Fibroblast of lung (primary cell): ENCODE measurements at regions not wholly inside any gene's neighbourhood (a gene's known extent, or its start where the extent isn't known, plus 50 kb on each side); places are given as distances from the start of the nearest gene placed in this dataset.

Experiments used
- DNase-seq, 2 donors: peaks; one replicate each; pipeline versions ENCODE4 v3.0.0 to v3.0.0-alpha.2; 2010; ENCODE audit warnings: low read depth in 2 of 2
- H2AFZ ChIP-seq: 2 replicates; pipeline ENCODE4 v1.5.1; 2012; ENCODE audit warnings: low read length, control low read depth, inconsistent platforms
- H3K27ac ChIP-seq: 2 replicates; pipeline ENCODE4 v1.5.1; 2011; ENCODE audit warnings: low read length, control low read depth; ENCODE audit not compliant: insufficient read depth
- H3K27me3 ChIP-seq: 2 replicates; pipeline ENCODE4 v1.5.1; 2011; ENCODE audit warnings: mild to moderate bottlenecking, low read length; ENCODE audit not compliant: control insufficient read depth, insufficient read depth
- H3K36me3 ChIP-seq: 2 replicates; pipeline ENCODE4 v1.5.1; 2011; ENCODE audit warnings: low read length; ENCODE audit not compliant: control insufficient read depth, insufficient read depth
- H3K4me1 ChIP-seq: 2 replicates; pipeline ENCODE4 v1.5.1; 2011; ENCODE audit warnings: low read length; ENCODE audit not compliant: control insufficient read depth, insufficient read depth; ENCODE audit errors: extremely low read depth
- H3K4me2 ChIP-seq: 2 replicates; pipeline ENCODE4 v1.5.1; 2011; ENCODE audit warnings: low read length, control low read depth; ENCODE audit not compliant: insufficient read depth; ENCODE audit errors: extremely low read depth
- H3K4me3 ChIP-seq, 4 experiments: fragments of 200-600 bp in 1 of 4; sonication (generic) in 1 of 4; replicated peaks in 1 of 4; 2 replicates each; pipeline ENCODE4 v1.5.1; 2011 to 2016; ENCODE audit warnings: low read length in 4 of 4, low read depth in 3 of 4, mild to moderate bottlenecking in 3 of 4, control low read depth in 2 of 4, inconsistent platforms in 1 of 4, mixed read lengths in 1 of 4; ENCODE audit not compliant: insufficient read depth in 1 of 4; ENCODE audit errors: control extremely low read depth in 1 of 4
- H3K79me2 ChIP-seq: 2 replicates; pipeline ENCODE4 v1.5.1; 2012; ENCODE audit warnings: mild to moderate bottlenecking, low read length, inconsistent platforms; ENCODE audit not compliant: control insufficient read depth, insufficient read depth
- H3K9ac ChIP-seq: 2 replicates; pipeline ENCODE4 v1.5.1; 2011; ENCODE audit warnings: mild to moderate bottlenecking, low read length, control low read depth; ENCODE audit not compliant: insufficient read depth
- H3K9me3 ChIP-seq: 2 replicates; pipeline ENCODE4 v1.5.1; 2012; ENCODE audit warnings: low read depth, low read length; ENCODE audit not compliant: control insufficient read depth, insufficient read depth
- H4K20me1 ChIP-seq: 2 replicates; pipeline ENCODE4 v1.5.1; 2011; ENCODE audit warnings: low read length; ENCODE audit not compliant: control insufficient read depth, insufficient read depth; ENCODE audit errors: extremely low read depth
- EZH2 ChIP-seq: IDR thresholded peaks from 2 replicates; pipeline ENCODE4 v1.5.1; 2012; ENCODE audit warnings: low read length, control low read depth, mild to moderate bottlenecking; ENCODE audit errors: missing control alignments
- TF ChIP-seq, protein P1 (sequence below), 2 donors: IDR thresholded peaks in 1 of 2; conservative IDR thresholded peaks in 1 of 2; 1 replicate in 1 of 2; 2 replicates in 1 of 2; pipeline ENCODE4 v1.5.1; 2011 to 2012; ENCODE audit warnings: low read length in 2 of 2, control low read depth in 1 of 2, inconsistent platforms in 1 of 2, low read depth in 1 of 2, mild to moderate bottlenecking in 1 of 2

DNA sequence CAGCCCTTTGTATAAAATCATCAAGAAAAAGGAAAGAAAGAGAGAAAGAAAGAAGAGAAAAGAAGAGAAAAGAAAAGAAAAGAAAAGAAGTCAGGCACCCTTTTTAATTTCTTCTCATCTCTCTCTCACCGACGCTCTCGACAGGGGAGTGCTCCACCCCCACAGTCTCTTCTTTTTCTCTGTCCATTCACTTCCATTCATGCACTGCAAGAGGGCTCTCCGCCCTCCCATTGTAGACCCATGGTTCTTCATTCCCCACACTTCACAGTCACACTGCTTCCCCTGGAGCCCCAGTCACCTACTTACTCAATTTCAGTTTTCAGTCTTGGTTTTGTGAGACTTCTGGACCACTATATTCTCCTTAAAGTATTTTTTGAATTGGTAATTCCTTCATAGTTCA is 254.7 kb downstream of the SOX2 start:
- Histone ChIP-seq H3K9ac (no peak overlapping the region), H3K36me3 (no peaks in the 10 kb centered on the region), H3K4me1 (no peaks in the 10 kb centered on the region), H3K4me2 (no peak overlapping the region), H3K27me3 (no peaks in the 10 kb centered on the region), H3K4me3 (no peak overlapping the region), H3K9me3 (no peaks in the 10 kb centered on the region), H2AFZ (no peak overlapping the region), H3K27ac (no peak overlapping the region), H4K20me1 (no peaks in the 10 kb centered on the region), H3K79me2 (no peaks in the 10 kb centered on the region)
- TF ChIP-seq, protein P1, sequence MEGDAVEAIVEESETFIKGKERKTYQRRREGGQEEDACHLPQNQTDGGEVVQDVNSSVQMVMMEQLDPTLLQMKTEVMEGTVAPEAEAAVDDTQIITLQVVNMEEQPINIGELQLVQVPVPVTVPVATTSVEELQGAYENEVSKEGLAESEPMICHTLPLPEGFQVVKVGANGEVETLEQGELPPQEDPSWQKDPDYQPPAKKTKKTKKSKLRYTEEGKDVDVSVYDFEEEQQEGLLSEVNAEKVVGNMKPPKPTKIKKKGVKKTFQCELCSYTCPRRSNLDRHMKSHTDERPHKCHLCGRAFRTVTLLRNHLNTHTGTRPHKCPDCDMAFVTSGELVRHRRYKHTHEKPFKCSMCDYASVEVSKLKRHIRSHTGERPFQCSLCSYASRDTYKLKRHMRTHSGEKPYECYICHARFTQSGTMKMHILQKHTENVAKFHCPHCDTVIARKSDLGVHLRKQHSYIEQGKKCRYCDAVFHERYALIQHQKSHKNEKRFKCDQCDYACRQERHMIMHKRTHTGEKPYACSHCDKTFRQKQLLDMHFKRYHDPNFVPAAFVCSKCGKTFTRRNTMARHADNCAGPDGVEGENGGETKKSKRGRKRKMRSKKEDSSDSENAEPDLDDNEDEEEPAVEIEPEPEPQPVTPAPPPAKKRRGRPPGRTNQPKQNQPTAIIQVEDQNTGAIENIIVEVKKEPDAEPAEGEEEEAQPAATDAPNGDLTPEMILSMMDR (conservative IDR thresholded peaks at IDR 0.05 in 1 of 2, IDR thresholded peaks at IDR 0.05 in 1 of 2; ENCODE audit: low read depth in 1 of 2, low read length in 2 of 2): no peak
- TF ChIP-seq EZH2: no peak
- DNase-seq: no peak

DNA sequence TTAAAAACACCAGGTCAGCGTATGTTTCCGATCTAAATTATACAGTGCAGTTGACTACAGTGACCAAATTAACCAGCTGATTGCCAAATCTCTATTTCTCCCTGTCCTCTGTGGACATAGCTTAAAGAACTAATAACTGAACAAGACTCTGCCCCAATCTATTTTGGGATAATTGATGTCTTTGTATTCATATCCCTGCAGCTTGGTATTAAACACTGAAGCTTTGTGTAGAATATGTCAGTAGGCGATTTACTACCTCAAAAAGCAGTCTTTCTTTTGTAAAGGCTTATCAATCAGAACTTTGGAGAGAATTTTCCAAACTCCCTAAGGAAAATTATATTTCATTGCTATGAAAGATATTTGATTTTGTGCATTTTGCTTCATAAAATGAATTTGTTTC is 258.2 kb downstream of the SOX2 start:
- Histone ChIP-seq H3K4me1 (no peaks in the 10 kb centered on the region), H4K20me1 (no peaks in the 10 kb centered on the region), H2AFZ (no peak overlapping the region), H3K27ac (no peak overlapping the region), H3K27me3 (no peaks in the 10 kb centered on the region), H3K9ac (no peak overlapping the region), H3K4me2 (no peak overlapping the region), H3K79me2 (no peaks in the 10 kb centered on the region), H3K36me3 (no peaks in the 10 kb centered on the region), H3K4me3 (no peak overlapping the region), H3K9me3 (no peaks in the 10 kb centered on the region)
- DNase-seq: no peak
- TF ChIP-seq, protein P1 (conservative IDR thresholded peaks at IDR 0.05 in 1 of 2, IDR thresholded peaks at IDR 0.05 in 1 of 2; ENCODE audit: low read depth in 1 of 2, low read length in 2 of 2): no peak
- TF ChIP-seq EZH2: no peak

DNA sequence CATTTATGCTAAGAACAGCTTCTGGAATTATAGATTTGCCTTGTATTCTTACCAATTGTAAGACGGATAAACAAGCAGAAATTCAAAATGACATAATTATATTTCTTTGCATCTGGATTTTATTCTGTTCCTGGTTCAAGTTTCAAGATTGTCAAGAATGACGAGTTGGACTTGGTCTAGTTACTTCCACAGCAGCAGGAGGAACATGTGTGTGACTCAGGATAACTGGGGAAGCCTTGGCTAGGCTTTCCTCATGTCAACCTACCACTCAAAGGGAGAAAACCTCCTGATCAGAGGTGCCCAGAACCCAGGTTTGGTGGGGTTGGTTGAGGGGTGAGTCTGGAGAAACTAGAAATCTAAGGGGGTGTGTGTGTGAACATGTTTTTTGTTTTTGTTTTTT is 259.7 kb downstream of the SOX2 start:
- DNase-seq: no peak
- H4K20me1 ChIP-seq: no peaks in the 10 kb centered on the region
- no peak overlapping the region for H3K4me2 ChIP-seq
- H3K9ac ChIP-seq: no peak overlapping the region
- TF ChIP-seq, protein P1 (conservative IDR thresholded peaks at IDR 0.05 in 1 of 2, IDR thresholded peaks at IDR 0.05 in 1 of 2; ENCODE audit: low read depth in 1 of 2, low read length in 2 of 2): no peak
- no peak for TF ChIP-seq EZH2
- H3K79me2 ChIP-seq: no peaks in the 10 kb centered on the region
- H3K27me3 ChIP-seq: no peaks in the 10 kb centered on the region
- no peaks in the 10 kb centered on the region for H3K9me3 ChIP-seq
- no peaks in the 10 kb centered on the region for H3K36me3 ChIP-seq
- H3K4me1 ChIP-seq: no peaks in the 10 kb centered on the region
- H3K4me3 ChIP-seq: no peak overlapping the region
- H2AFZ ChIP-seq: no peak overlapping the region
- H3K27ac ChIP-seq: no peak overlapping the region
